Panc1 (cell line): ENCODE measurements at regions not wholly inside any gene's neighbourhood (a gene's known extent, or its start where the extent isn't known, plus 50 kb on each side); places are given as distances from the start of the nearest gene placed in this dataset.

Source experiments
- CTCF ChIP-seq: fragments of 450-650 bp; IDR thresholded peaks from 2 replicates; pipeline ENCODE4 v1.5.1; 2017; ENCODE audit warnings: mild to moderate bottlenecking
- POLR2AphosphoS5 ChIP-seq: IDR thresholded peaks from 2 replicates; pipeline ENCODE4 v1.6.1; 2012; ENCODE audit warnings: mild to moderate bottlenecking, low read depth, low read length, moderate library complexity
- SIN3A ChIP-seq: IDR thresholded peaks from 2 replicates; pipeline ENCODE4 v1.6.1; 2012; ENCODE audit warnings: low read depth, mild to moderate bottlenecking, low read length, moderate library complexity, borderline replicate concordance; ENCODE audit not compliant: insufficient read depth

- TF ChIP-seq CTCF (no peak), POLR2AphosphoS5 (no peak), SIN3A (no peak)
Observed at GRCh38 chr13:40311356-40312101, 354.9 kb downstream of the FOXO1 start.
